HG03175 (cell line): ENCODE measurements at regions not wholly inside any gene's neighbourhood (a gene's known extent, or its start where the extent isn't known, plus 50 kb on each side); places are given as distances from the start of the nearest gene placed in this dataset.
"Not testable (repeated sequence)": the region's sequence is repeated elsewhere in the genome, so short reads cannot be mapped to it uniquely, and the experiment has no call there.

Source experiments
- ATAC-seq: cut with Tn5 transposase; IDR thresholded peaks from one replicate; pipeline ENCODE4 v1.9.1; 2021; ENCODE audit warnings: mild to moderate bottlenecking, moderate library complexity; ENCODE audit not compliant: unreplicated experiment

GRCh38 chr20:29411458-29411820 is 1846.0 kb upstream of the DEFB115 start:
- not testable (repeated sequence) for ATAC-seq

DNA sequence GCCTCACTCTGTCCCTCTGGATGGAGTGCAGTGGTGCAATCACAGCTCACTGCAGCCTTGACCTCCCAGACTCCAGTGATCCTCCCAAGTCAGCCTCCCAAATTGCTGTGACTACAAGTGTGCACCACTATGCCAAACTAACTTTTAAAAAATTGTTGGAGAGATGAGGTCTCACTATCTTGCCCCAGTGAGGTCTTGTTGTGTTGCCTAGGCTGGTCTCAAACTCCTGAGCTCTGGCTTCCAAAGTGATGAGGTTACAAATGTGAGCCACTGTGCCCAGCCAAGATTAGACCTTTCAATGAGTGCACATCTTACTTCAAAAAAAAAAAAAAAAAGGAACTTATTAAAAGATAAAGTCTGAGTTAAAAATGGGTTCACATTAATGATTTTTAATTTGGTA is 1838.1 kb upstream of the DEFB115 start:
- ATAC-seq, result no peak

- ATAC-seq, result no peak
Observed at GRCh38 chr20:29427201-29428060, 1830.0 kb upstream of the DEFB115 start.

DNA sequence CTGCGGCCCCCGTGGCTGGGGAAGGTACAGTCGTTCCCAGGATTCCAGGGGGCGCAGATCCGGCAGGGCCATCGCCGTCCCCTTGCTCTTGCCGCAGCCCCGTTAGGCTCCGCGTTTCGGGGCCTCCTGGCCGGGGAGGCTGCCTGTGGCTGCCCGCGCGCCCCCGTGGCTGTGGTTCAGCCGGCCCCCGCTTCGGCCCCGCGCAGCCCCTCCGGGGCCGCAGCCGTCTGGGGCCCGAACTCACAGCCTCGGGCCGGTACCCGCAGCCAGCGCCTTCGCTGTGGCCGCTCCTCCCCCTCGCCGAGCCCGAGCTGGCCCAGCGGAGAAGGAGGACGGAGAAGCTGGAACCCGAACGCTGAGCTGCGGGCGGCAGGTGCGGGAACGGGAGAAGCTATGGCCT is 1826.9 kb upstream of the DEFB115 start:
- no peak for ATAC-seq

DNA sequence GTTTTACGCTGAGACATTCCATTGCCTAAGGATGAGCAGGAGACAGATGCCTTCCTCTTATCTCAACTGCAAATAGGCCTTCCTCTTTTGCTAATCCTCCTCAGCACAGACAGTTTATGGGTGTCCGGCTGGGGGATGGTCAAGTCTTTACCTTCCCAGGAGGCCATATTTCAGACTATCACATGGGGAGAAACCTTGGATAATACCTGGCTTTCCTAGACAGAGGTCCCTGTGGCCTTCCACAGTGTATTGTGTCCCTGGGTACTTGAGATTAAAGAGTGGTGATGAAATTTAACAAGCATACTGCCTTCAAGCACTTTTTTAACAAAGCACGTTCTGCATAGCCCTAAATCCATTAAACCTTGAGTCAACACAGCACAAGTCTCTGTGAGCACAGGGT is 1816.7 kb upstream of the DEFB115 start:
- not testable (repeated sequence) for ATAC-seq

GRCh38 chr20:29443206-29443781 is 1814.2 kb upstream of the DEFB115 start:
- ATAC-seq, result not testable (repeated sequence)

- ATAC-seq, result peak; percentile 66
Observed at GRCh38 chr20:29443819-29444218, 1813.6 kb upstream of the DEFB115 start.

DNA sequence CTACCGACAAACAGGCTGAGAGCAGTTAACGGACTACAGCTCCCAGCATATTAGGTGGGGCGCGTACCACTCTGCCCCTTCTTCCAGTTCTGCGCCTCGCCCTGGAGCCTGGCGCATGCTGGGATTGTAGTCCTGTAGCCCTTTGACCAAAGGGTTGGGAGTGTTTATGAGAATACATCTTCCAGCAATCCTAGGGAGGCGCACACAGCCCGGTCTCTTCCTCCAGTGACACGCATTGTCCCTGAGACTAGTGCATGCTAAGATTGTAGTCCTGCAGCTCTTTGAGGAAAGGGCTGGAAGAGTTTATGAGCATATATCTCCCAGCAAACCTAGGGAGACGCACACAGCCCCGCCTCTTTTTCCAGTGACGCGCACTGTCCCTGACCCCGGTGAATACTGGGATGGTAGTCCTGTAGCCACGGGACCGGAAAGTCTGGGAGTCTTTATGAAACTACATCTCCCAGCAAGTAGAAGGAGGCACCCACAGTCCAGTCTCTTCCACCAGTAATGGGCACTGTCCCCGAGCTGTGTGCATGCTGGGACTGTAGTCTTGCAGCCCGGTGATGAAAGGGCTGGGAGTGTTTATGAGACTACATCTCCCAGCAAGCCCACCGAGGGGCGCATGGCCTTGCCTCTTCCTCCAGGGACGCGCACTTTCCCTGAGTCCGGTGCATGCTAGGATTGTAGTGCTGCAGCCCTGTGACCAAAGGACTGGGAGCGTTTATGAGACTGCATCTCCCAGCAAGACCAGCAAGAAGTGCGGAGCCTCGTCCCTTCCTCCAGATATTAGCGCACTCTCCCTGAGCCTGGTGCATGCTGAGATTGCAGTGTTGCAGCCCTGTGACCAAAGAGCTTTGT is 1812.2 kb upstream of the DEFB115 start:
- peak; percentile 77 for ATAC-seq

DNA sequence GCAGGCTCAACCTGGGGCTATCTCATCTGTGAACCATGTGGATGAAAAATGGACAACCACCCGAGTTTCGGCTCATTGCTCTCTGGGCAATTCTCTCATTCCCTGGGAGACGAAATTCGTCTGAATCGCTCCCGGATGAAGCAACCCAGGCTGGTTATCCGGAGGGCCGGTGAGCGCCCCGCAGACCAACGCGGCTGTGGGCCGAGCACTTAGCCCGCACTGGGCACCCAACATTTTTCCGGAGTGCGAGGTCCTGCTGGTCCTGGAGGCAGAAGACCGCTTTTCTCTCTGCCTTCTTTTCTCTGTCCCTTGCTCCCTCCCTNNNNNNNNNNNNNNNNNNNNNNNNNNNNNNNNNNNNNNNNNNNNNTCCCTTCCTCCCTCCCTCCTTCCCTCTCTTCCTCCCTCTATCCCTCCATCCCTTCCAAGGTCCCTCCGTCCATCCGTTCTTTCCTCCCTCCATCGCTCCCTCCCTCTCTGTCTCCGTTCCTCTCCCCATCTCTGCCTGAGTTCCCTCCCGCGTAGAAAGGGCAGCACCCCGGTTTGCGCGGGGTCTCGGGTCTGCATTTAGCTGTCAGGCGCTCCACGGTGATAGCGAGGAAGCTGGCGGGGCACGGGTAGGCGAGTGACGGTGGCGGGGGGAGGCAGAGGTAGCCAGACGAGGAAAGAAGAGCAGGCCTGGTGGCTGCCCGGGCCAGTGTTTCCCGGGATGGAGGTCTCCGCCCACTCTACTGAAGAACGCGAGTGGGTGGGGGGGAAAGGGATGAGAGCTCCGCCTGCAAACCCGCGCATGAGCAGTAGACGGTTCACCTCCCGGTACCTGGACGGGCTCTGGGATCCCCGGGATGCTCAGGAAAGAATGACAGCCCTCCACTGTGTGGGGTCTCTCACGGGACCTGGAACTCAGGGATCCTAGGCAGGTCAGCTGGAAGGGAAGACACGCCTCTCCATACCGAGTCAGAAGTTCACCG is 1809.7 kb upstream of the DEFB115 start:
- not testable (repeated sequence) for ATAC-seq

DNA sequence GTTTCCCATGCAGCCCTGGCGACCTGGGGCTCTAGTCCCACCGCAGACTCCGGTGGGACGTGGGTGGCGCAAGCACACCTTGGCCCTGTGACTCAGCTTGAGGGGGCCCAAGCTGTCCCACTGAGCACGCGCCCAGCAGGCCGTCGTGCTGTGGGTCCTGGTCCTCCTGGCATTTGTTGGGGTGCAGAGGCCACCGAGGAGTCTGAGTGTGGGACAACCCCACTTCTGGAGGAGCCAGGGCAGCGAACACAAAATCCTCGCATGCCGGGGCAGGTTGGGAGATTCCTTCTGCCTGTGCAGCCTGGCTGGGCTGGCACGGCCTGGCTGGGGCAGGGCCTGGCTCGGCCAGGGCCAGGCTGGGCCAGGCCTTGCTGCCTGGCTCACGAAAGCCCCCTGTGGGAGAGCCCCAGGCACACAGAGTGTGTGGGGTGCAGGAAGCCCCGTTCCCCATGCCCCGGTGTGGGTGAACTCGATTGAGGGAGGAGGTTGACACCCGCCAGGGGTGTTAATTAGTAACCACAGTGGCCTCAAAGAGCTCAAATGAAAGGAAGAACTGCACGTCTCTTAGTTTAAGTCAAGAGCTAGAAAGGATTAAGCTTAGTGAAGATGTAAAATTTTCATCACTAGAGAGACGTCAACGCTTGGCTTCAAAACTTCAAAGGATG is 1808.5 kb upstream of the DEFB115 start:
- no peak for ATAC-seq

GRCh38 chr20:29452186-29452585 is 1805.3 kb upstream of the DEFB115 start:
- no peak for ATAC-seq

DNA sequence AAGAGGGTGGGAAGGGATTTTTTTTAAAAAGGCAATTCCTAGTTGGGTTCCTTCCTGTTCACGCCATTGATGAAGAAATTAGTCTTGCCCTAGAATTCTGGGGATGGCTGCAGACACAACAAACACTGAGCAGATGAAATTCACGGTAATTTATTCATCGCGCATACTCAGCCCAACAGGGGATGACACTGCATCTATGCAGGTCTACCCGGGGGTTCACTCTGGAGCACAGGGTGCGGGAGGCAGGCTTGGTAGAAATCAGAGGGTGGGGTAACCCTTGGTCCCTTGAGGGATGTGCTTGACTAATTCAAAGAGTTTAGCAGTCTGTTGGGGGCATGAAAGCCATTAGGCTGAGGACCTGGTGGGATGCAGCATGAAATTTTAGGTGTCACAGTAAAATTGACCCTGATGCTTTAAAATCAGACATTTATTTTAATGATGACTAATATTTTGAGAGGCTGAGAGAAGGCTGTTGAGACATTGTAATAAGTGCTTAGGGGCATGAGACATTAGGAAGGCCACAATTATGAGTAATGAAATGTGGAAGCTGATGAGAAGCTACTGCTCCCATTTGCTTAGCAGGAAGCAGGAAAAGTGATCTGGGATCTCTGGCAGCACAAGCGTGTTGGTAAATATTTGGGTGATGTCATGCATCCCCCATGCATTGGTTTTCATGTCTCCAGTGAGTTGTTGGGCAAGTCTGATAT is 1800.3 kb upstream of the DEFB115 start:
- ATAC-seq, result not testable (repeated sequence)

DNA sequence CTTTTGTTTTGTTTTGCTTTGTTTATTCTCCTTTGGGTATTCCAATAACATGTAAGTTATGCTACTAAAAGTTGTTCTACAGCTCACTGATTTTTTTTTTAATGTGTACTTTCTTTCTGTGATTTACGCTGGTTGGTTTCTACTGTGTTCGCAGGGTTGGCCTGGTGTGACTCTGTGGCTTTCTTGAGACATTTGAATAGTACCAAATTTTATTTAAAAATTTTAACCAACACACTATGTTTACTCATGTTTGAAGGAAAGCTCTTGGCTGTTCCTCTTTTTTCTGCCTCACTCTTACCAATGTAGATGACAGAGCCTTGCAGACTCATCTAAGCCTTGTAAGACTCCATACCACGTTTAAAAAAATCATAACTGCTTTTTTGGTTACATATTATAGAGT is 1784.9 kb upstream of the DEFB115 start:
- no peak for ATAC-seq

- not testable (repeated sequence) for ATAC-seq
Observed at GRCh38 chr20:29492840-29493239, 1764.6 kb upstream of the DEFB115 start.

- not testable (repeated sequence) for ATAC-seq
Observed at GRCh38 chr20:29496767-29497166, 1760.7 kb upstream of the DEFB115 start.

DNA sequence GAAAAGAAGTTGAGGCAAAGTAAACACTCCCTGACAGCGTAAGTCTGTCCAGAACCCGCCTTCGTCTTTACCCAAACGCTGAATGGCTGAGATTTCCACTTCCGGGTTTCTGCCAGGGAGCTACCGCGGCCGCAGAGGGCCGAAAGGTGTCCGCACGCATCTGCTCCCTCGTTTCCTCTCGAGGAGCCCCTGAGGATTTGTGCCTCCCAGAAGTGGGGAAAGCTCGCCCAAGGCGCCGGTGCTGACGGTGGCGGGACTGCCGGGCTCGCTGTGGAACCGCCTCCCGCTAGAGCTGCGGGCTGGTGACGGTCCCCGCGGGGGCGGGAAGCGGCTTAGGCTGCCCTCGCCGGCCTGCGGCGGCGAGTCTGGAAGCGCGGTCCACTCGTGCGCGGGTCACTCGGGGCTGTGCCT is 1760.2 kb upstream of the DEFB115 start:
- no peak for ATAC-seq

- not testable (repeated sequence) for ATAC-seq
Observed at GRCh38 chr20:29497684-29498083, 1759.8 kb upstream of the DEFB115 start.

GRCh38 chr20:29500738-29501137 is 1756.7 kb upstream of the DEFB115 start:
- not testable (repeated sequence) for ATAC-seq

DNA sequence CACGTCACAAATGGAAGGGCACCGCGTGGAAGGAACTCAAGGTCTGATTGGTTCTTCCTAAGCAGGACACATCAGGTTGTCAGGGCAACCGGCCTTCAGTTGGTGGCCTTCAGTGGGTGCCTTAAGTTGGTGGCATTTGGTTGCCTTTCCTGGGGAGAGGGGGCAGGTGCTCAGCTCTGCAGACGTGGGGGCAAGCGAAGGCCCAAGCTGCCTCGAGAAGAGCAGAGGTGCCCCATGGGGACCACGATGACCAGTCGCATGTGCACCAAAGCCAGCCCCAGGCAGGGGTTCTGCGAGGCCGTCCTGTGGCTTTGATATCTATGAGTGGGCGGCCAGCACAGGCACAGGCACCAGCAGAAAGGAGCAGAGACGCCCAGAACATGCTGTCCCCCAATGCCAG is 1742.8 kb upstream of the DEFB115 start:
- ATAC-seq, result not testable (repeated sequence)
